ENCODE measurements at regions not wholly inside any gene's neighbourhood (a gene's known extent, or its start where the extent isn't known, plus 50 kb on each side); places are given as distances from the start of the nearest gene placed in this dataset.
A peak's percentile ranks its signal among the peaks of the same experiment; 100 is the strongest.

DNA sequence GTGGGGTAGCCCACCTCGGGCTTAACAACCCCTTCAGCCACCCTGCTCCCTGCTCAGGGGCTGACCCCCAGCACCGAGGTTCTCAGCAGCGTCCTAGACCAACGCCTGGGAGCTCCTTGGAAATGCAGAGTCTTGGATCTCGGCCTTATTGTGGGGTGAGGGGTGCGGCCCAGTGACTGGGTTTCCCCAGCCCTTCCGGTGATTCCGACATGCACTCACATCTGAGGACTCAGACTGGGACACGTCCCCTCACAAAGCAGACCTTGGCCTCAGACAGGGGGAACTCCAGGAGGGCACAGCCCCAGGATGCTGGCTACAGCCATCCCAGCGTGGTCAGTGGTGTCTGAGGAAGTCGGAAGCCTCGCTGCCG is 117.7 kb downstream of the RFLNA start:
- no peak for DNase-seq (ENCODE audit: extremely low spot score, unreplicated experiment)
- no peak overlapping the region for H3K4me3 Mint-ChIP-seq
- no peak overlapping the region for H3K27ac Mint-ChIP-seq
- peaks cover 20% of the 10 kb centered on the region for H3K4me1 Mint-ChIP-seq (ENCODE audit: unreplicated experiment)
- H3K9me3 Mint-ChIP-seq, result no peaks in the 10 kb centered on the region
- TF ChIP-seq, protein P1, sequence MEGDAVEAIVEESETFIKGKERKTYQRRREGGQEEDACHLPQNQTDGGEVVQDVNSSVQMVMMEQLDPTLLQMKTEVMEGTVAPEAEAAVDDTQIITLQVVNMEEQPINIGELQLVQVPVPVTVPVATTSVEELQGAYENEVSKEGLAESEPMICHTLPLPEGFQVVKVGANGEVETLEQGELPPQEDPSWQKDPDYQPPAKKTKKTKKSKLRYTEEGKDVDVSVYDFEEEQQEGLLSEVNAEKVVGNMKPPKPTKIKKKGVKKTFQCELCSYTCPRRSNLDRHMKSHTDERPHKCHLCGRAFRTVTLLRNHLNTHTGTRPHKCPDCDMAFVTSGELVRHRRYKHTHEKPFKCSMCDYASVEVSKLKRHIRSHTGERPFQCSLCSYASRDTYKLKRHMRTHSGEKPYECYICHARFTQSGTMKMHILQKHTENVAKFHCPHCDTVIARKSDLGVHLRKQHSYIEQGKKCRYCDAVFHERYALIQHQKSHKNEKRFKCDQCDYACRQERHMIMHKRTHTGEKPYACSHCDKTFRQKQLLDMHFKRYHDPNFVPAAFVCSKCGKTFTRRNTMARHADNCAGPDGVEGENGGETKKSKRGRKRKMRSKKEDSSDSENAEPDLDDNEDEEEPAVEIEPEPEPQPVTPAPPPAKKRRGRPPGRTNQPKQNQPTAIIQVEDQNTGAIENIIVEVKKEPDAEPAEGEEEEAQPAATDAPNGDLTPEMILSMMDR (conservative IDR thresholded peaks at IDR 0.05), result no peak
- no peaks in the 10 kb centered on the region for H3K27me3 Mint-ChIP-seq
- peaks cover 5% of the 10 kb centered on the region for H3K36me3 Mint-ChIP-seq

DNA sequence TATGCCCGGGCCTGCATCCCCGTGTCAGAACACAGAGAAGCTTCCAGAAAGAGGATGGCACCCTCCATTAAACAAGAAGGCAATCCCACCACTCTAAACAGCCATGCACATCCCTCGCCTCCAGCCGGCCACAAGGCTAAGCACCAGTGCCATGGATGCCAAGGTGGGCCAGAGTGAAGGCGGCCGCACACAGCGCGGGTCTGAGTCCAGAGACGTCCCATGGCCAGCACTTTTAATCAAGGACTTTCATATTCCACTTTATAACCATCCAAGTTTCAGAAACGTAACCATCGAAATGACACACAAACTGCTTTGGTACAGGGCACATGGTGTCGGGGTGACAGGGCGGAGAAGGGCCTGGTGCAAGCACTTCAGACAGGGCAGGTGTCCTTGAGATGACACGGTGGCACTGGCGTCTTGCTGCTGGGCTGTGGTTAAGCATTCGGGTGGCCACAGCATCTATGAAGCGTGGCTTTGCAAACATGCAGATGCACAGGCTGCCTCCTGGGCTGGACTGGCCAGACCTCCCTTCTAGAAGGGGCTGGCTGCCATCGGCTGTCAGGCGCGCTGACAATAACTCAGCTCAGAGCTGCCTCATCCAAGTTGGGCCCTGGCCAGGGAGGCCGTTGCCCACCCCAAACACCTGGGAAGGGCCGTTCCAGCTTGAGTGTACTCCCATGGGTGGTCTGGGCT is 117.2 kb downstream of the RFLNA start:
- TF ChIP-seq, protein P1 (conservative IDR thresholded peaks at IDR 0.05), result no peak
- Mint-ChIP-seq H3K4me3 (no peak overlapping the region), H3K9me3 (no peaks in the 10 kb centered on the region), H3K4me1 (ENCODE audit: unreplicated experiment) (peaks cover 23% of the 10 kb centered on the region), H3K36me3 (peaks cover 1% of the 10 kb centered on the region), H3K27ac (peak overlapping the region; percentile 53), H3K27me3 (no peaks in the 10 kb centered on the region)
- DNase-seq (ENCODE audit: extremely low spot score, unreplicated experiment), result no peak

DNA sequence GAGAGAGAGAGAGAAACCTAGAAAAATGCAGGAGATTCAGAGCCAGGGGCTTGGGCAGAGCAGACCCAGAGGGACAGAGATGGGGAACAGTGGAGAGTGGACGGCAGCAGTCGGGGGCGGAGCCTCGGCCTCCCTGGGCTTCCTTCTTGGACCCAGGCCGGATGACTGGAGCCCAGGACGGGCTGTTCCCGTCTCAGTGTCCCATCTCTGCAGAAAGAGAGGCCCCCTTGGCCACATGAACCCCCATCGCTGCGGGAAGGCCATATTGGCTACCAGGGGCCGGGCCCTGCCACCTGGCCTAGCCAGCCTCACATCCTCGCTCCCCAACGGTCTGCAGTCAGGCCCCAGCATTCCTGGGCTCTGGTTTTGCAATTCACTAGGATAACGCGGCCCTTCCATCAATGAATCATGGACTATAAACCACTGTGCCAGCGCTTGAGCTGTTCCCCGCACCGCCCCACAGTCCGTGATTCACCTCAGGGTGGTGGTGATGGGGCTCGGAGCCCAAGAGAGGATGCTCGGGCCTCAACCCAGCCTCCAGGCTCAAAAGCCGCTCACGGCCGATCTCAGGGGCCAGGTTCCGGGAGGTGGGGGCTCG is 116.5 kb downstream of the RFLNA start:
- Mint-ChIP-seq H3K36me3 (peaks cover 5% of the 10 kb centered on the region), H3K27me3 (no peaks in the 10 kb centered on the region), H3K4me1 (ENCODE audit: unreplicated experiment) (peaks cover 29% of the 10 kb centered on the region), H3K27ac (peak overlapping the region; percentile 71), H3K4me3 (peak overlapping the region; percentile 44), H3K9me3 (no peaks in the 10 kb centered on the region)
- DNase-seq (ENCODE audit: extremely low spot score, unreplicated experiment), result no peak
- TF ChIP-seq, protein P1 (conservative IDR thresholded peaks at IDR 0.05), result no peak

DNA sequence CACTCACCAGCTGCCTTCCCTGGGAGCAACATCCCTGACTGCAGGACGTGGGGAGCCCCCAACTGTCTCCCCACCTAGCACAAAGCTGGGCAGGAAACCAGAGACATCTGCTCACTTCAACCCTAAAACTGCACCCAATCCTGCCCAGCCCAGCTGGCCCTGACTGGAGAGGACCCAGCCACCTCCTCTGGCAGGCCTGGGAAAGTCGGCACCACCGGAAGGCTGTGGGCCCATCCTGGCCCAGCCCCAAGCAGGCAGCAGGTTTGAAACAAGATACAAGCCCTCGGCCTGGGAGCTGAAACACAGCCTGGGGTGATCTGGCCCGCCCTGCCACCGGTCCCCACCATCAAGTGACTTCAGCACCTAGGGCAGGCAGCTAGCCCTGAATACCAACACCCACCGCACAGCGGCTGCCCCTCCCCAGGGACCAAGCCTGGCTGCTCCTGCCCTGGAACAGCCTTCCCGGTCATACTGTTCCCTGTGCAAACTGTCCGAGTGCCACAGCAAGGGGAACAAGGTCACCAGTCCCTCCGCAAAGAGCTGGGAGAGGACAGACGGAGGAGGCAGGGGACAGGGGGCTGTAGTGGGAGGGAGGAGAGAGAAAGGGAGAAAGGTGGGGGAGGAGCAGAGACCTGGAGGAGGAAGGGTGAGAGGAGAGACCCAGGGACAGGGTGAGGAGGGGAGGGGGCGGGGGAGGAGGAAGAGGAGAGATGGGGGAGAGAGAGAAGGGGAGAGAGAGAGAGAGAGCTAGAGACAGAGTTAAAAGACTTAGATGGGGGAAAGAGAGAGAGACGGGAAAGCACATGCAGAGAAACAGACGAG is 115.7 kb downstream of the RFLNA start:
- H3K27ac Mint-ChIP-seq, result peak overlapping the region; percentile 86
- H3K36me3 Mint-ChIP-seq, result peaks cover 5% of the 10 kb centered on the region
- H3K4me3 Mint-ChIP-seq, result peak overlapping the region; percentile 44
- TF ChIP-seq, protein P1 (conservative IDR thresholded peaks at IDR 0.05), result no peak
- H3K27me3 Mint-ChIP-seq, result no peaks in the 10 kb centered on the region
- no peaks in the 10 kb centered on the region for H3K9me3 Mint-ChIP-seq
- peaks cover 24% of the 10 kb centered on the region for H3K4me1 Mint-ChIP-seq (ENCODE audit: unreplicated experiment)
- no peak for DNase-seq (ENCODE audit: extremely low spot score, unreplicated experiment)

DNA sequence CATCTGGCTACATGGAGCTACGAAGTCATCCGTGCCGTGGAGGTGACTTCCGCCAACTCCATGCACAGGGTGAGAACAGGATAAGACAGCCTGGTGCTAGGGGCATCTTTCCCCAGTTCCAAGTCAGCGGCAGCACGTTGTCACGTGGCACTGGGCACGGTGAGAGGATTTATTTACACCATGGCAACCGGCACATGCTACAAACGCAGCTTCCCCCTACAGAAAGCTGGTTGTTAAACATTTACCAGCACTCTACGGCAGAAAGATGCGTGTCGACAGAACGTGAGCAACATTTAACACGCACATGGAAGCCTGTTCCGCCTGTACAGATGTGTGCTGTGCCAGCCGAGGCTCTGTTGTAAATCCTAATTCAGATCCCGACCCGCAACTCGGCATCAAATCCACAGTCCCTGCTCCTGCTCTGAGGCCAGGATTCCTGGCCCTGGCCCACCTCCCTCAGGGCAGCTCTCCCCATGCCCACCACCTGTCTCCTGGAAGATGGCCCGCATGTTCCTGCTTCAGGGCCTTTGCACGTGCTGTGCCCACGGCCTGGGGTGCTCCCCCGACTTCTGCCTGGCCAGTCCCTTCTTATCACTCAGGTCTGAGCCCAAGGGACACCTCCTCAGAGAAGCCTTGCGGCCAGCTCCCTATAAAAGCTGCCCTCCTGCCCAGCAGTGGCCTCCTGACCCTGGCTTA is 114.1 kb downstream of the RFLNA start:
- Mint-ChIP-seq H3K4me1 (ENCODE audit: unreplicated experiment) (peaks cover 33% of the 10 kb centered on the region), H3K36me3 (peaks cover 5% of the 10 kb centered on the region), H3K27me3 (no peaks in the 10 kb centered on the region), H3K4me3 (no peak overlapping the region), H3K9me3 (no peaks in the 10 kb centered on the region), H3K27ac (peak overlapping the region; percentile 86)
- TF ChIP-seq, protein P1 (conservative IDR thresholded peaks at IDR 0.05), result no peak
- no peak for DNase-seq (ENCODE audit: extremely low spot score, unreplicated experiment)
